ENCODE measurements at regions not wholly inside any gene's neighbourhood (a gene's known extent, or its start where the extent isn't known, plus 50 kb on each side); places are given as distances from the start of the nearest gene placed in this dataset.

- no peak for TF ChIP-seq CTCF (IDR thresholded peaks at IDR 0.05; ENCODE audit: extremely low read depth in 1 of 2, insufficient read depth in 1 of 2, low read depth in 1 of 2, low read length in 2 of 2)
- TF ChIP-seq POLR2A (IDR thresholded peaks at IDR 0.05; ENCODE audit: low read depth, low read length), result no peak
- no peak for TF ChIP-seq EZH2 (IDR thresholded peaks at IDR 0.05; ENCODE audit: borderline replicate concordance, low read depth, low read length, severe bottlenecking)
- no peak for TF ChIP-seq MYC (IDR thresholded peaks at IDR 0.05; ENCODE audit: low read depth, low read length)
- no peak for TF ChIP-seq MAX (IDR thresholded peaks at IDR 0.05; ENCODE audit: insufficient read depth, insufficient read length)
- TF ChIP-seq POLR2AphosphoS5 (IDR thresholded peaks at IDR 0.05; ENCODE audit: insufficient read depth, low read depth, low read length), result no peak
These were observed 282.1 kb downstream of the NFIB start for GRCh38 chr9:14031810-14032209.

All from endothelial cell of umbilical vein (primary cell).